Right forelimb (tissue), 1 donor: ENCODE measurements at regions not wholly inside any gene's neighbourhood (a gene's known extent, or its start where the extent isn't known, plus 50 kb on each side); places are given as distances from the start of the nearest gene placed in this dataset.
A peak's percentile ranks its signal among the peaks of the same experiment; 100 is the strongest.

ENCODE experiments used
- DNase-seq: peaks from one replicate; pipeline ENCODE4 v3.0.0-alpha.2; 2018

DNA sequence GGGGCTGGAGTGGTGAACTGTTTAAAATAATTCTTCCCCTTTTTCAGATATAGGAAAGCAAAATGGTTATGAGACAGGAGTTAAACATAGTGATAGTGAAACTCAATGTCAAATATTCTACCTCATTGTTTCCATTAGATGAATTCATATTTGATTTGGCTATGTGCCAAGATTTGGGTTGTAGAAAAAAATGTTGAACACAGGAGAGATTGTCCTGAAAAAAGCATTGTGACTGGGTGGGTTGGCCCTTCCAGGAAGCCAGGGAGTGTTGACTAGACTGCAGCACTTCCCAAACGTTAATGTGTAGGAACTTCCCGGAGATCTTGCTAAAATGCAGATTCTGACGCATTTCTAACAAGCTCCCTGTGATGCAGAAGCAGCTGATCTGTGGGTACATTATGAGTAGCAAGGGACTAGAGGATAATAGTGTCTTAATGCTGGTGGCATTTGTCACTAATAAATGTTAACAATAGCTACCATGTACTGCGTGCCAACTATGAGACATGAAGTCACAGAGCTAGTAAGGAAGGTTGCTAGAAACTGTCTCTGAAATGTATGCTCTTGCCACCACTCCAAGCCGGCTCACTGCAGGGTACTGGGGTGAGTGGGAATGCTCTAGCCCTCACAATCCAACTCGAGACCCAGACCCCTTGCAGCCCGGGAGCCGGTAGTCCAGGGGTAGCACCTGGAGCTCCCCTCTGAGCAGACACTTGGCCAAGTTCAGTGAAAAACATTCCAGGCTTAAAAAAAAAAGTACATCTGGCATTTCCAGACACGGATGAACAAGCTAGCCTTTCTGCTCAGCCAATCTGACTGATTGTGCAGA is 120.6 kb downstream of the CD47 start:
- no peak for DNase-seq

DNA sequence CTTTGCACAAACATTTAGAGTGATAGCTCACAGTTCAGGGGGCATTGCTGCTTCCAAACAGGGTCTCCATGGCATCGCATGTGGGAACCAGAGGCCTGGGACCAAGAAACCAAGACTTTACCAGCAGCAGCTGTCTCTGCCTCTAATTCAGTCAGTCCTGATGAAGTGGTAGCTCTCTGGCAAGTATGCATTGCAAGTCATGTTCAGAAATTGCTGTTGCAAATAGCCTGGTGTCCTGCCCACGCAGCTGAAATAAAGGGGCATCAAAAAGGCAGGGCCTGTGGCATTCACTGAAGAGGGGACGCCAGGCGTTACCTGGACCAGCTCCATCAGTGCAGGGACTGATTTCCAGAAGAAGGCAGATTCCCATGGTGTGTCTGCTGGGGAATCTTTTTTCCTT is 121.3 kb downstream of the CD47 start:
- DNase-seq = no peak

DNA sequence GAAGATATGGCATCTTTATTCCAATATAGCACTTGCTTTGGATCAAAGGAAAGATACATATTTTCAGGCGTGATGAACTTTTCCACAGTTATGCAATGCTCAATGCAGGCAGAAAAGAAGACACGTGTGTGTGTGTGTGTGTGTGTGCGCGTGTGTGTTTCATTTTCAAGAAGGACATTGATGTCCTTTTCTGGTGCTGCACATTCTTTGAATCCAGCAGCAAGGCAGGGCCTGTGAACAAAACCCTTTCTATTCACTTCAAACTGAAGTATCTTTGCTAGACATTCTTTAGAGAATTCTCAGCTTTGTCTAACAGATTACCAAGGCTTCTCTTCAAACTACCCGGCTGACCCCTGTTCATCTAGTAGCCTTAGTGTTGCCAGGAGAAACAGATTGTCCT is 124.6 kb downstream of the CD47 start:
- DNase-seq = no peak

DNA sequence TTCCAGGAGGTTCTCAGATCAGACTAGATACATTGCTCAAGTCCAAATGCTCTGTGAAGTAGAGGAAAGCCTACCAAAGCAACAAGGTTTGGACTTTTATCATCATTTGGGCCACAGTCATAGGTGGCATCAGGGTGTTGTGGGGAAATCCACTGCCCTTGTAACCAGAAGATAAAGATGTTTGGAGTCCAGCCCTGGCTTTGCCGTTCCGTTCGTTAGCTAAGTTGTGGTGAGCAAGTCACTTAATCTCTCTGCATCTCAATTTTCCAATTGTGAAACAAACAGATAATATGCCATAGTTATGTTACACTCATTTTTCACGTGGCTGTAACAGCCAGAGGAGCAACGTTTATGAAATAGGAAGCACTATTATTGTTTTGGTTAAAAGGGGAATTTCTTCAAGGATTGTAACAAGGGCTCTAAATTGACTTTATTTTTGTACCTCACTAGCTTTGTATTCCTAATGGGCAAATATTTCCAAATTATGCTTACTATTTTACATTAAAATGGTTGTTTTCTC is 125.6 kb downstream of the CD47 start:
- DNase-seq = no peak

DNA sequence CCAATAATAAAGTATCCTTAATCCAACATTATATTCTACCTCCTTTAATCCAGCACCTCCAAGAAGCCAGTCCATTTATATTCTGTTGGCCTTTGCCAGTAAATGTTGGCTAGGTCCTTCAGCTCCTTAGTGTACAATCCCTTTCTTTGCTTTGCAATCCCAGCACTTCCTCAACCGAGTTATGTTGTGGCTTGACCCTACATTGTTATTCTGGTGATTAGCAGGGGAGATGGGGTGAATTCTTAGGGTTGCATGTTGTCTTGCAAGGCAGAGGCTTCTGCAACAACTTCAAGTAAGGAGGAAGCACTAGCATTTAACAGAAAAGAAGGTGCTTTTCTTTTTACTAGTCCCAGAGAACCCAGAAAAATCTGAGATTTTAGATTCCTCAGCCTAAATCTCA is 127.2 kb downstream of the CD47 start:
- no peak for DNase-seq

DNA sequence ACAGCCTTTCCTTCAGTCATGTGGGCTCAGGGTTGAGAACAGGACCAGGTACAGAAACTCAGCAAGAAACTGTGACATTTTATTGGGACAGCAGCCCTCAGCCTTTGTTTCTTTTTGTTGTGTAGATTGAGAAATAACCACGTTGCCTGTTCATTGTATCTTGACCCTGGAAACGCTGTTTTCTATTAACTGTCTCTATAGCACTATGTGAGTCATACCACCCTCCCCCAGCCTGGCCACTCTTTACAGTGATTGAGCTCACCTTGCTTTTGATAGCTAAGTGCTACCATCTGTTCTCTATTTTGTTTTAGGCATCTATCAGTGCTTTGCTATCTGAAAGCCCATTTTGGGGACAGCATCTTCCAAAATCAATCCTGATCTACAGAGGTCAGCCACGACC is 127.9 kb downstream of the CD47 start:
- no peak for DNase-seq

DNA sequence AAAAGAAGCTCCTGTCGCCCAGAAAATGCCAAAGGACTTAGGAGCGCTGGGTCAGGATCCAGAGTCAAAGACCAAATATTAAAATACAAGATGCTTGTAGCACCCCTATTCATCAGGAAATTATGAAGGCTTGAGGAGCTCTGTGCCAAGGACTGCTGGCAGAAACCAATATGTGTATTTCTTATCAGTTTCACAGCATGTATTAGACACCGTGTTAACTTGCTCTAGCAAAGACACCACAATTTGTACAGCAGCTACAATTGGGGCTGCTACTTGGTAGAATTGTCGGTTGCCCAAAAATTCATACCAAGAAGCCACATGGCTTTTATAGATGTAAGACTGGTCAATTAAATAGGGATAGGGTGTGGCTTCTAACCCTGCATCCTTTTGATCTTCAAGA is 128.8 kb downstream of the CD47 start:
- no peak for DNase-seq

DNA sequence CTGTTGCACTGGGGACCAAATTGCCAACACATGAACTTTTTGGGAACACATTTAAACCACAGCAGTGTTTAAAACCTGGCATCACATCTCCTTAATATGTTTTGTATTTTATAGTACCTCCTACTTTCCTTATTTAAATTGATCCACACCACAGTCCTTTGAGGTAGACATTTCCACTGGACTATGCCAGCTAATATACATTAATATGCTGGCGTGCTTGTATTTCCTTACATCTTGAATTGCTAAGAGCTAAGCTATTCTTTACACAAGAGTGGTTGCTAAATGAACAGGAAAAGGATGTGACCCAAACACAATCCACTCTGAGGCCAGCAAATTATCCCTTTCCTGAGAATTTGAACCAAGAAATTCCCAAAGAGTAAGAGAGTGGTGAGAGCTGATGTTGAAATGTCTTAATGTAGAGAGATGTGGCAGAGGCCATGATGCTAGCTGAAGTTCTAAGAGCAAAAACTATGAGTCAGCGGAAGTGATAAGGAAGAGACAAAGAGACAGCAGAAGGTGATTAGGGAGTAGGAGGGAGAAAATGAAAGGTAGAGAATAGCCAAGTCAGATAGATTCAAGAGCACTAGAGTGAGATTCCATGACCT is 131.2 kb downstream of the CD47 start:
- no peak for DNase-seq

DNA sequence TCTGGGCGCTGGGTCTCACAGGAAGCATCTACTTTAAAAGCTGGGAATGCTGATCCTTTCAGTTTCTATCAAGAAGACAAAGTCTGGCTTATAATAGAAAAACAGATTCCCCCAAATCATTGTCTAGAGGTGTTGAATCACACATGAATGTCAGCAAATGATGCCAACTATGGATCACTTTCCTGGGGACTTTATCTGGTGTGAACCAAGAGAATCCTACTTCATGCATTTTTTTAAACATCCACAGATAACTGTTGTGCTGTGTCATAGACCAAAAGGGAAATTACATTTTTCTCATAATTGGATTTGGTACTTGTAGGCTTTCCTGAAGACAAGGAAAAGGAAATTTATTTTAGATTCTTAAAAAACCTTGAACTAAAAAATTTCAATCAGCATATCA is 132.7 kb downstream of the CD47 start:
- DNase-seq = no peak

DNA sequence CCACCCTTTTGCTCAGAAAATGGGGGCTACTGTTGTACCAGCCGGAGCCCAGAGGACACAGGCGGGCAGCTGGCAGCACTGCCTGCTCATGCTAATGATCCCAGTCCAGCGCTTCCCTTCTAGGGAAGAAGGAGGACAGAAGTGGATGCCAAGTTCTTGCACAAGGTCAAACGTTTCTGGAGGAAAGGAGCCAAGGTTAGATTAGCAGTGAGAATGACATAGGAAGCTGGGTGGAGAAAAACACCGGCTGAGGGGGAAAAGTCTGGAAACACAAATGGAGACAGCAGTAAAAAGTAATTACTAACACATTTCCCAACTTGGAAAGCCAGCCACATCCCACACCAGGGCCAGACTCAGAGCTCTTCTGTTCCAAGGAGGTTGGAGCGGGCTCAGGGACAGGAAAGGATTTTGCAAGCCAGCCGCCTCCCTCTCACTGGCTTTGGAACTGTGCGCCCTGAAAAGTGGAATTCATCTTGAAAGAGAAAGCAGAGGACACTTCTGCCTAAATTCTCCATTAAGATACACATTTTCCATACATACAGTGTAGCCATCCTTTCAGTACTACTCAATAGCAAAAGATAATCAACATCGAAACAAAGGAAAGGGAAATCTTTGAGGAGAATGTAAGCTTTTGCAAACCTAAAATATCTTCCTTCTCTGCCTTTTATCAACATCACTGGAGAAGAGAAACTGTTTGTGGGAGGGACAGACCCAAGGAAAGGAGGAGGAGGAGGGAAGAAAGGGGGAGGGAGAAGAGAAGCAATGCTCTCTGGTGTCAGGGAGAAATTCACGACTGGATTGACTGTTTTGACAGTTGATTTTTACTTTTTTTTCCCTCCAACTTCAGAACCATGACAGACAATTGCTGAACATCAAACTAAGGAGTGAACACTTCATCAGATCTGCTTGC is 133.6 kb downstream of the CD47 start:
- DNase-seq = peak; percentile 89

DNA sequence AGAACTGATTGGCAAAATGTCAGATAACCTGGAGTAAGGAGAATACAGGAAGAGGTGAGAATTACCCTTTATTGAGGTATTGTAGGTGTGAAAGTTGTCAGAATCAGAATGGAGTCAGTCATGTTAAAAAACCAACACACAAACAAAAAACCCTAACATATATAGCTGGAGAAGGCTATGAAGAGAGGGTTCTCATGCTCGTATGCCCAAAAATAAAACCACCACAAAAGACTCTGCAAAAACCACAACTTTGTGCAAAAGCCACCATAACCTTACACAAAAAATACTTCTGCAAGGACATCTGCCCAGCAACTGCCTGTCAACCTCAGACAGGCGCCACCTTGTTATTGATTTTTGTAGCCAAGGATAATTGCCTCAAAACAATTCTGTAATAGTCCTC is 136.0 kb downstream of the CD47 start:
- DNase-seq = no peak

DNA sequence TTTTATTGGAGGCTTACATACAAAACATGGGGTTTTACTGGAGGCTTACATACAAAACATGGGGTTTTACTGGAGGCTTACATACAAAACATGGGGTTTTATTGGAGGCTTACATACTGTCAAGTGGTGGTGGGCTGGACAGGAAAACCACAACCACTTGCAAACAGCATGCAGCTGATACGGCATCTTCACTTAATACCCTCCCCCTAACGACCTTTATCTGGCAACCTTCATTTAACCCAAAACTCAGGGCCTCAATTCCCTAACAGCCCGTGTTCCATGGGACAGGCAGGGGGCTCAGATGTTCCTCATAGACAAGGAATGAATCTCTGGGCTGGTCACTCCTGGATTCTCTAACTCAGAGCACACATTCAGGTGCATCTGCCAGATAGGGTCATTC is 137.1 kb downstream of the CD47 start:
- no peak for DNase-seq

DNA sequence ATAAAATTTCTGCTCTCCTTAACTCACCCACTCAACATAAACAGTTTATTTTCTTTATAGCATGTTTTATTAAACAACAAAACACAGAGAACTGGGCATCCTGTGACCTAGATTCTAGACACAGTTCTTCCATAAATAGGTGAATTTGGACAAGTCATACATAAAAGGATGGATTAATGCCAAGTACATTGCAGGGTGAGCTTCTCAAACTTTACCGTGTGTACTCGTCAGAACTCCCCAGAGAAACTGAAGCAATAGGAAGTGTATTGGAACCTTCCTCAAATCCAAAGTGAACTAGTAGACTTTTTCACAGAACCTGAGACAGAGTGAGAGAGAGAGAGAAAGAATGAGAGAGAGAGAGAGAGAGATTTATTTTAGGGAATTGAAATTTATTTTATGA is 139.7 kb downstream of the CD47 start:
- DNase-seq = no peak

DNA sequence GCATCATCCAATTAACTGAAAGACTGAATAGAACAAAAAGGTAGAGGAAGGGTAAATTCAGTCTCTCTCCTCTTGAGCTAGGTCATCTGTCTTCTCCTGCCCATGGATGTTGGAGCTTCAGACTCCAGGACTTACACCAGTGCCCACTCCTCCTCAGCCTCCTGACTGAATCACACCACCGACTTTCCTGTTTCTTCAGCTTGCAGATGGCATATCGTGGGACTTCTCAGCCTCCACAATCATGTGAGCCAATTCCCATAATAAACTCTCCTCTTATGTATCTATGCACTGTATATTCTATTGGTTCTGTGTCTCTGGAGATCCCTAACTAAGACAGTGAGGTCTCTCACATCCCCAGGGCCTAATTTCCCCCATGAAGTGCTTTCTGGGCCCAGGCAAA is 140.4 kb downstream of the CD47 start:
- DNase-seq = no peak

DNA sequence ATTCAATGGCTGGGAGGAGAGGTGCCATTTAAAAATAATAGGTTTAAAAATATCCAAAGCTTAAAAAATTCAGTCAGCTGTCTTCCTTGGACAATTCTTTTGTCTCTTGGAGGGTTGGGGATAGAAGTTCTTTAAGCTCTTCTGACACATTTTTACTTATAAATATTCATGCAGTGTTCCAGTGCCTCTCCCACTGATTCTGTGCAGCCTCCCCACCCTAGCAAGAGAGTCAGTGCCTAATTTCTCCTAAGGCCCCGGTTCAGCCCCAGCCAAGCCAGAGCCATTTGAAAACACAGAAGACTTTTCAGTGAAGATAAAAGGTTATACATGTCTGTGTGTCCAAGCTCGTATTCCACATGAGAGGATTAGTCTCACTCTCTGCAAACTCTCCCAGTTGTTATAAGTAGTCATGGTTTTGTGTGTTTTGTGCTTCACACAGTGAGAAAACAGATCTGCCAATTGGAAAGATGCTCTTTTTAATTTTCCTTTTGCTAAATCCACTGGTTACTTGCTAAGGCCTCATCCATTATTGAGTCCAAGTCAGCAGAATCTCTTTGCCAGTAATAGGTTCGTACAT is 141.3 kb downstream of the CD47 start:
- no peak for DNase-seq

DNA sequence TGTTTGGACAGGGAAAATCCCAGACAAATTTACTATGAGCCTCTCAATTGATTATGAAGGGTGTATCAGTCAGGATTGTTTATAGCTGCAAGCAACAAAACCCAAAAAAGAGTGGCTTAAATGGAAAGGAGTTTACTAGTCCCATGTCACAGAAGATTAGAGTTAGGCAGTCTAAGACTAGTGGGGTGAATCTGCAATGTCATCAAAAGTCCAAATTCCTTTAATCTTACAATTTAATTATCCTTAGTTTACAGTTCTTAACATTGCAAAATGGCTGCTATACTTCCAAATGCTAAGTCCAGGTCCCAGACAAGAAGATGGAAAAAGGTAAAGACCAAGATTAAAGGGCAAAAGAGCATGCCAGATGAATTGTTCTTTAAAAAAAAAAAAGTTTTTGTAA is 143.6 kb downstream of the CD47 start:
- no peak for DNase-seq

DNA sequence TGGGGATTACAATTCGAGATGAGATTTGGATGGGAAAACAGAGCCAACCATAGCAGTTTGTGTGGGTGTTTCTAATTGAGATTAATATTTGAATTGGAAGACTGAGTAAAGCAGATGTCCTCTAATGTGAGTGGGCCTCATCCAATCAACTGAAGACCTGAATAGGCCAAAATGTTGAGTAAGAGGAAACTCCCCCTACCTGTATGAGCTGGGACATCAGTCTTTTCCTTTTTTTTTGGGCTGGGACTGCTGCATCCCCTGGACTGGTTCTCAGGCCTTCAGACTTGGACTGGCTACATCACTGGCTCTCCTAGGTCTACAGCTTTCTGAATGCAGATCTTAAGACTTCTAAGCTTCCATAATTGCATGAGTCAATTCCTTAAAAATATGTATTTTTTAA is 144.1 kb downstream of the CD47 start:
- DNase-seq = no peak

DNA sequence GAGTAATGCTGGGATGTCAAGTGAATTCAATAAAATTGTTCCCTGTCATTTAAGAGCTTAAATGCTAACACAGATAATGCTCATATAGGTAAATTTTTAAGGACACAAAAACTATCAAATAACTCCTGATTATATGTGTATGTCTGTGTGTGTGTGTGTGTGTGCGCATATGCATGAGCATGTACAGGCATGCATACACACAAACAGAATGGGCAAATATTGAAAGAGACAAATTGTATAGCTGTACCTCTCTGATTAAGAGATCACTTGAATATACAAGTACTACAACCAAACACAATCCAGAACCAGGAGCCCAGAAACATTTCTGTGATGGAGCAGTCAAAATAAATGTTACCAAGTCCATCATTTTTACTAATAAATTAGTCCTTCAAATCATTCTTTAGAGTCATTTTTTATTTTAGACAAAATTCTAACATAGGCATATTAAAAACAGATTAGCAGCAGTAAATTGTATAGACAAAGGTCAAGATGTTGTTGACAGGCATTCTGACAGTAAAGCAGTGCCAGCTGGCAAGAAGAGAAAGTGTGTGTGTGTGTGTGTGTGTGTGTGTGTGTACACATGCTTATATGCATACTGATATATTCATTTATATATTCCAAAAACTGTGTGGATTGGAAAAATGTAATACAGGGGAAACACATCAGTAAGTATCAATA is 145.3 kb downstream of the CD47 start:
- no peak for DNase-seq

DNA sequence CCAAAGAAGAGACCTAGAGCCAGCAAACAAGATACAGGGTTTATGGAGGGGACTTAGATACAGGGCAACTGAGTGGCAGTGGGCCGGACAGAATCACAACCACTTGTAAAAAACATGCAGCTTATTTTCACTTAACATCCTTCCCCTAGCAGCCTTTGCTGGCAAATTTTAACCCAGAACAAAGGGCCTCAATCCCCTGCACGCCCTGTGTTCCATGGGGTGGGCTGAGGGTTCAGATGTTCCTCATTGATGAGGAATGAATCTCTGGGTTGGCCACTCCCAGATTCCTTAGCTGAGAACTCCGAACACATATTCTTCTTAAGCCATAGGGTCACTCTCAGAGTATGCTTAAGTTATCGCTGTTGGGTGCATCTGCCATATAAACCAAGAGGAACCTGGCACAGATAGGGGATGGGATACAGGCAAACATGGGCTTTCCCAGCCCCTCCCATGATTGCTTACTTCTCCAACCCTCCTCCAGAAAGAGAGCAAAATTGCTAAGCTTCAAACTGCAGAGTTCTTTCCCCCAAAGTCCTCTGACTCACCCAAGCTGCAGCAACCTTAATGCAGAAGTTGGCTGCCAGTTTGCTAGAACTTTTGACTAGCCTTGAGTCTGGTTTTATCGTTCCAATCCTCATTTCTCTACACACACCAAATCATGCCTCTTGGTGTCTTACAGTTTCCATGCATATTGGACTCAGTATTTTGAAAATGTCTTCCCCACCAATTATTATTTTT is 146.9 kb downstream of the CD47 start:
- DNase-seq = no peak

DNA sequence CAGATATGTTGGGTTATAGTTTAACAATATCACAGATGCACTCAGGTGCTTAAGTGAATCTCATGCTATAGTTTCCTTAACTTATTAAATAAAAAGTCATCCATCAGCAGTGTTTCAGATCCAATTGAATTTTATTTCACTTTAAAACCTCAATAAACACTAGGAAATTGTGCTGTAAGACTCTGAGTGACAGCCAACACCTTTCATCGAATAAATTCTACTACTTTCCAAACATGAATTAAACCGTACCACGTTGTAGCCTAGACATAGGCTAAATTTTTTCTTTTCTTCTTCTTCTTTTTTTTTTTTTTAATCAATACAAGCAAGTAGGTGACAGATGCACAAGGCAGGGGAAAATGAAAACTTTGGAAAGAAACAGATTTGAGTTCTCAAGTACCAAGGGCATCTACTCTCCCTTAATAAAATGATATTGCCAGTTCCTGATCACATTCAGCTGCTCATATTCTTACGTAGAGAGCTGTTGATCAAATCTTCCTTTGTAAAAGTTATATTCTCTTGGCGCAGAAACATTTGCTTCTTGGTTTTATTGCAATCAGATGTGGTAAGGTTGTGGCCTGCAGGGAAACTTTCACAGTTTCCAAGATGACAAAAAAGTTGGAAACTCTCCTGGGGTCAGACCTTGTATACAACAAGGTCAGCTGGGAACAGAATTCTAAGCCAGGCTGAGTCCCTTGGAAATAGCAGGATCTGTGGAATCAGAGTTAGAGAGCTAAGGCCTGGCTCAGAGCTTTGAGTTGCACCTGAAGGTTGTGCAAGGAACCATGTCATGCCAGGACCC is 147.7 kb downstream of the CD47 start:
- DNase-seq = no peak

DNA sequence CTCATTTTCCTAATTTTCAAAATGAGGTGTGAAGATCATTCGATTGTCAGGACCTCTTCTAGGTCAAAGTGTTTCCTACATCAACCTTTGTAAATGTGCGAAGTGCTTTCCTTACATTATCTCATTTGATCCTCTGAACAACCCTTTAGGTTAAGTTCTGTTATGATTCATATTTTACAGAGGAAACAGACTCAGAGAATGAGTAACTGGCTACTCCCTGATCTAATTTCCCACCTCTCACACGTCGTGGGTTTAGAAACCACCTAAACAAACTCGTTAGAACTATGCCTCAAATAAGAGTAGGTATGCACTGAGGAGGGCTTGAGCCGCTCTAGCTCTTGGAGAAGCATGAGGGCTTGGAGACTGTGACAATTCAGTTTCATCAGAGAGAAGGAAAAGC is 148.6 kb downstream of the CD47 start:
- DNase-seq = no peak
